ENCODE measurements at regions not wholly inside any gene's neighbourhood (a gene's known extent, or its start where the extent isn't known, plus 50 kb on each side); places are given as distances from the start of the nearest gene placed in this dataset.

GRCh38 chr12:30437616-30438015, 258.1 kb downstream of the IPO8 start:
- DNase-seq (ENCODE audit: low read depth in 2 of 2): no peak

DNA sequence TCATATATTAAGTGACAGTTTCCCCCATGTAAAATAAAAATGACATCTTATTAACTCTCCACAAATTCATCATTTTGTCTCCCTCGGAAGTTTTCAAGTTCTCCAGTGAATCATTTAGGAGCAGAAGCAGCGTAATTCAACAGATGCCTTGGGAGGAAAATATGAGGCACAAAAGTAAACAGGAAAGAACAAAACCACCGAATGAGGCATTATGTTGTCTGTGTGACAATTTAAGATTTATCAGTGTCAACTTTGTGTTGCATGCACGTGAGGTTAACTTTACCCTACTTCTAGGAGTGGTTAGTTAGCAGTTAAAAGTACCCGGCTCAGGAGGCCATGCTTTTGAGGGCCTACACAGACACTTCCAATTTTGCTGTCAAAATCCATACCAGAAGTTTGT, 258.6 kb downstream of the IPO8 start:
- no peak for DNase-seq (ENCODE audit: low read depth in 2 of 2)

DNA sequence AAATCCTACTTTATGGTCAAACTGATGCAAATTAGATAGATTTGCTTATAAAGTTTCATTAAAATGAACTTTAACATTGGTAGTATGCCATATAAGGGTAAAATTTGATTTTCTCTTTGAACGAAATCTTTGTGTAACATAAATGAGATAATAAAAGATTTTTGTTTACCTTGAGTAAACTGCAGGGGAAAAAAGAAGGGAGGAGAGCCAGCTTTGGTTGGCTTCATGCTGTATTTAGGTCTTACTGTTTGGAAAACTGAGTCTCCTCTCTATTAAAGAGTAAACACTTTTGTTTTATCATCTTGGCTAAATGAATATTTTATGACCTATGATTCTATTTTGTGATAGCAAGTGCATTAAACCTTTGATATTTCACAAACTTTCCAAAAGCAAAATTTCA, 267.6 kb downstream of the IPO8 start:
- no peak for DNase-seq (ENCODE audit: low read depth in 2 of 2)

DNA sequence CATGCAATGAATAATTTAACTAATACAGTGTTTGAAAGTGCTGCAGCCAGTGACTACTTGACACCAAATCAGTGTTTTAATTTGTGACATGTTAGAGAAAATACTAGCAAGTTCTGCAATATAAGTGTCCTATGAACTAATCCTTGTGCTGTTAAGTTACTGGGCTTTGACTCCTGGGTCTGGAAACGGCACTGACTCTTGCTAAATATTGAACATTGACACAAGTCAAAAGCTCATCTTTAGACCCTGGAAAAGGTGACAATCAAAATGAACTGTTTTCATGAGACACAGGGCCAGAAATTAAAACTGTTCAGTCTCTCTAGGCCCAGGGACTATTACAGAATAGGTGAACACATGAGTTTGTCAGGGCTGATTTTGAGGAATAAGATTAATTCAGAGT, 268.1 kb downstream of the IPO8 start:
- no peak for DNase-seq (ENCODE audit: low read depth in 2 of 2)

DNA sequence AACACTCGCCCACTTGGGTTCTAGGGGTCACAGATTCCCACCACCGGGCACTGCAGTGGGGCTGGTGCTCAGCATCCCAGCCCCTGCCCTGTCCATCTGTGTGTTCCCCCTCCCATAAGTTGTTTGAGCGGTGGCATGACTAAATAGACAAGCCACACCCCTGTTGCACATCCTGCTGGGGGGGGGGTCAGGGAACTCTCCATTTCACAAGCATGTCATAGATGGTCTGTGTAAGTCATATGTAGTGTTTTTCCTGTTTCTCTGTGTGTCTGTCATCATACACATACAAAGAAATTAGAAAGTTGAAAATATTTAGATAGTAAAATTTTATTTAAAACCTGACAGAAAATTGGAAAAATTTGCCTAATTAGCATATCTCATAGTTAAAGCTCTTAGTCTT, 270.2 kb downstream of the IPO8 start:
- DNase-seq (ENCODE audit: low read depth in 2 of 2): no peak

DNA sequence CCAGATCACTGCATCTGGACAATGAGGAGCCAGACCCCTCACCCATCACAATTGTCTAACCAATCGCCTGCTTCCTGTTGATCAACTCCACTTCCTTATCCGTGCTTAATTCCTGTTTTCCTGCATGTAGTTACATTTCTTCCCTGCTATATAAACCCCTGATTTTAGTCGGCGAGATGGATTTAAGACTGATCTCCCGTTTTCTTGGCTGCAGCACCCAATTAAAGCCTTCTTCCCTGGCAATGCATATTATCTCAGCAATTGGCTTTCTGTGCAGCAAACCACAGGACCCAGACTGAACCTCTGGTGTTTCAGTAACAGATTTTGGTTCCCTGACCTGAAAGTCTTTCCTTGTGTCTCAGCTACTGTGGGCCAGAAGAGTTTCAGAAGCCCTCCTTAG, 272.3 kb downstream of the IPO8 start:
- no peak for DNase-seq (ENCODE audit: low read depth in 2 of 2)

DNA sequence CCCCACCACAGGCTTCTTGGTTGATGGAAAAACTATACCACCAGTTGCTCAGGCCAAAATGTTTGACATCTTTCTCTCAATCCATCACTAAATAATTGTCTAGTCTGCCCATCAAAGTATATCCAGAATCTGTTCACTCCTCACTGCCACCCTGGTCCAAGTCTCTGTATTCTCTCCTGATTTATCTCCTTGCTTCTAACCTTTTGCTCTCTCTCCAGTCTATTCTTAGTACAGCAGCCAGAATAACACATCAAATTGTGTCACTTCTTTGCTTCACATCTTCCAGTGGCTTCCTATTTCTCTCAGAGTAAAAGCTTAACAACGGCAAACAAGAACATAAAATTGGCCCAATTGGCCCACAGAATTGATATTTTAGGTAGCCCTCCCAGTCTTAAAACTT, 272.8 kb downstream of the IPO8 start:
- DNase-seq (ENCODE audit: low read depth in 2 of 2): no peak

- DNase-seq (ENCODE audit: low read depth in 2 of 2): no peak
These were observed 275.1 kb downstream of the IPO8 start for GRCh38 chr12:30420561-30420960.

- no peak for DNase-seq (ENCODE audit: low read depth in 2 of 2)
These were observed 277.9 kb downstream of the IPO8 start for GRCh38 chr12:30417697-30418231.

DNA sequence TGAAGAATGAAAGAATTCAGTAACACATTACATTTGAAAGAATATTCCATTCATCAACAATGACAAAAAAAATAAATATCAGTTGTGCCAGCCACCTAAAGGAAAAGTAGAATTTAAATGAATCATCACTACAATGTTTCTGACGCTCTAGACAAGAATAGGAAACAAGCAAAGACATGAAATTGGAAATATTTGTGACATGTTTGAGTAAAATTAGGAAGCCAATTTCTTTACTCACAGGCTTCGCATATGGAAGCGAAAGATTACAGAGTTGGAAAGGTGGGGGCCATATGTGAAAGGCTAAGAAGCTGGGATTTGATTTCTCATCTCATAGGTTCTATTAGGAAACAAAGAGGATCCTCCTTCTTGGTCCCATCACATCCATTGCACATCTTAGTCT, 279.0 kb downstream of the IPO8 start:
- no peak for DNase-seq (ENCODE audit: low read depth in 2 of 2)

GRCh38 chr12:30415777-30416176, 279.9 kb downstream of the IPO8 start:
- no peak for DNase-seq (ENCODE audit: low read depth in 2 of 2)

DNA sequence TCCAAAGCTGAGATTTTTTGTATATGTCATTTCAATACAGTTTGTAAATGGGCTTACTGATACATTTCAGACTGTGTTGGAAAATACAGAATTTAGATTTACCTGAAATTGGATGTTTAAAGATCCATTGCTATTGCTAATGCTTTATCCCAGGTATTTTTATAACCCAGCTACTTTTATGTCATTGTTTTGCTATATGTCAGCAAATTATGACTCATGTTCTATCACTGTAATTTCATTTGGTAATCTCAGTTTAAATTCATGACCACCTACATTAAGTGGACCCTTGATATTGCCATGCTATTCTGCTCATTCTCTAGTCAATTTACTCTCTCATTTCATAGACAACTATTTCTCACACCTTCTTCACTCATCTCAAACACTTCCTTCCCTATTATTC, 281.2 kb downstream of the IPO8 start:
- no peak for DNase-seq (ENCODE audit: low read depth in 2 of 2)

DNA sequence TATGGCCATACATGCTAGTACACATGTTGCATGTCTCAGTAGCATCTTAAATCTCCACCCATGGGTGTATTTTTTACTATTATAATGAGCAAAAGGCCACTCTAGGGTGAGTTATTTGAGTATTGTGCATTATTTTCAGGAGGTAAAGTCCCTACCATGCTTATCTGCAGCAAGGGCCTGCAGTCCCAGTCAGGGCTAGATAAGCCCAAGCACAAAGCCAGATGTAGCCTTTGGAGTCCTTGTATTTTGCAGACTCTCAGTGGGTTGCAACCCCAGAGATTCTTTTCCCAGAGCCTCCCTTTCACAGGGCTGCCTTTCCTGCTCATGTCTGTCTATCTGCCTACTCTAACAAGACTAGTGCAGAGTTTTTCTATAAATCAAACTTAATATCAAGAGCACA, 295.3 kb downstream of the IPO8 start:
- DNase-seq (ENCODE audit: low read depth in 2 of 2): no peak

DNA sequence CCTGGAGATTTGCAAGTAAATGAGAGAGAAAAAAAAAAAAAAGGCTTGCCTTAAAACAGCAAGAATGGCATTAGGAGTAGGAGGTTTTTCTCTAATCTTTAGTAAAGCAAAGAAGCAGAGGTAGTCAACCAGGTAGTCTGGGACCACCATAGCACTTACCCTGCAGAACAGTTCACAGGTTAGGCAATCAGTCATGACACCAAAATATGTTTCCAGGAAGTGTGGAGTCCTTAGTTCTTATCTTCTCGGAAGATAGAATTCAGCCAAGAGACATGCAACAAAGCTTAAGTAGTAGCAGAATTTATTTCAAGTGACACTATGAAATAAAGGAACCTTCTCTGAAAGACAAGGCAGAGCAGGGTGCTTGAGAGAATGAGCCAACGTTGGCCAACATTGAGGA, 295.8 kb downstream of the IPO8 start:
- DNase-seq (ENCODE audit: low read depth in 2 of 2): no peak

DNA sequence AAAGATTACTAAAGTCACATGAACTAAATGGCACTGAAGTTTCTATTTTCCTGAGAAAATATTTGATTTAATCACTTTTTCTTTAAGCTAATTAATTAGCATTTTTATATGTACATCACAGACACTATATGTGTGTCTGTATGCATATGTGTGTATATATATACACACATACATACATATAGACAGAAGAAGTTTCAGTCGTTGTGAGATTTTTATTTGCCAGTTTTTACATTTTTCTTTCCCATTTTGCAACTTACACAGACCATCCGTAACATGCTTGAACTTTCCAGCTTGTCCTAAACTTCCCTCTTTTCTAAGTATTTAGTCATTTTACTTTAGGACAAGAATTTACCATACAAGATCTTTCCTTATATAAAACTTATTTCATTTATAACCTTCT, 299.1 kb downstream of the IPO8 start:
- DNase-seq (ENCODE audit: low read depth in 2 of 2): no peak

DNA sequence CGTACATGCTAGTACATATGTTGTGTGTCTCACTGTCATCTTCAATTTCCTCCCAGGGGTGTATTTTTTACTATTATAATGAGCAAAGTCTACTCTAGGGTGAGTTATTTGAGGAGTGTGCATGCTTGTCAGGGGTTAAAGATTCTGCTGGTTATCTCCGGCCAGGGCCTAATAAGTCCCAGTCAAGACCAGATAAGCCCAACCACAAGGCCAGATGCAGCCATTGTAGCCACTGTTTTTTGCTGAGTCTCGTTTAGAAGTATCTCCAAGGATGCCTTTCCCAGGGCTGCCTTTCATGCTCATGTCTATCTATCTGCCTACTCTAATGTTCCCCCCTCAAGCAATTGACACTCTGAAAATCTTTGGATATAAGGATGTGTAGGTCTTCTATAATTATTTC, 300.5 kb downstream of the IPO8 start:
- DNase-seq (ENCODE audit: low read depth in 2 of 2): no peak

GRCh38 chr12:30391766-30392366, 303.8 kb downstream of the IPO8 start:
- DNase-seq (ENCODE audit: low read depth in 2 of 2): no peak

- DNase-seq (ENCODE audit: low read depth in 2 of 2): no peak
These were observed 310.0 kb downstream of the IPO8 start for GRCh38 chr12:30385706-30386105.

DNA sequence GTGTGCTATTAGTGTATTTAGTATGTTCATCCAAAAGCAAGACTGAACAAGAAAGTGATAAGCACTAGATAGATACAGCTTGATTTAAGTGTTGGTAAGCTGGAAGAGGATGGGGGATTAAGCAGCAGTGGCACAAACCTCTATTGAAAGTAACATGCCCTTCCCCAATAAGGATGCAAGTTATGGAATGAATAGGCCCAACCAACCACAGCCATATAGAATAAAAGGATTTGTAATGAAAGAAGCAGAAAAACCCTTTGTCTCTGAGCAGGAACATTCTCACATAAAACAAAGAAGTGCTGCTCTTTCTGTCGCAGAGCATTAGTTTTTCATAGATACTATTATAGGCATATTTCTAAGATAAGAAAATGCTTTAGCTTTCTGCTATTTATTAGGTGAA, 310.7 kb downstream of the IPO8 start:
- no peak for DNase-seq (ENCODE audit: low read depth in 2 of 2)

GRCh38 chr12:30378307-30378706, 317.4 kb downstream of the IPO8 start:
- DNase-seq (ENCODE audit: low read depth in 2 of 2): no peak

- DNase-seq (ENCODE audit: low read depth in 2 of 2): no peak
These were observed 330.8 kb downstream of the IPO8 start for GRCh38 chr12:30364822-30365221.

- DNase-seq (ENCODE audit: low read depth in 2 of 2): no peak
These were observed 334.5 kb downstream of the IPO8 start for GRCh38 chr12:30361145-30361544.

- no peak for DNase-seq (ENCODE audit: low read depth in 2 of 2)
These were observed 337.0 kb downstream of the IPO8 start for GRCh38 chr12:30358671-30359070.

- no peak for DNase-seq (ENCODE audit: low read depth in 2 of 2)
These were observed 337.7 kb downstream of the IPO8 start for GRCh38 chr12:30357766-30358490.

All from stimulated activated CD4-positive, alpha-beta T cell treated with anti-CD3 and anti-CD28 coated beads, Interleukin-15, amount 100 ng/mL, for 48 hours (primary cell).